ENCODE measurements at regions not wholly inside any gene's neighbourhood (a gene's known extent, or its start where the extent isn't known, plus 50 kb on each side); places are given as distances from the start of the nearest gene placed in this dataset.

- TF ChIP-seq KLF16 (tag by site-specific recombination; IDR thresholded peaks at IDR 0.05) = no peak
- no peak for TF ChIP-seq ZNF571 (tag by site-specific recombination; IDR thresholded peaks at IDR 0.05)
- no peak for TF ChIP-seq ZFP69B (tag by site-specific recombination; IDR thresholded peaks at IDR 0.05)
- TF ChIP-seq, protein P1, sequence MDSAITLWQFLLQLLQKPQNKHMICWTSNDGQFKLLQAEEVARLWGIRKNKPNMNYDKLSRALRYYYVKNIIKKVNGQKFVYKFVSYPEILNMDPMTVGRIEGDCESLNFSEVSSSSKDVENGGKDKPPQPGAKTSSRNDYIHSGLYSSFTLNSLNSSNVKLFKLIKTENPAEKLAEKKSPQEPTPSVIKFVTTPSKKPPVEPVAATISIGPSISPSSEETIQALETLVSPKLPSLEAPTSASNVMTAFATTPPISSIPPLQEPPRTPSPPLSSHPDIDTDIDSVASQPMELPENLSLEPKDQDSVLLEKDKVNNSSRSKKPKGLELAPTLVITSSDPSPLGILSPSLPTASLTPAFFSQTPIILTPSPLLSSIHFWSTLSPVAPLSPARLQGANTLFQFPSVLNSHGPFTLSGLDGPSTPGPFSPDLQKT (IDR thresholded peaks at IDR 0.05; ENCODE audit: borderline replicate concordance, low read depth, low read length) = no peak
- TF ChIP-seq ZNF670 (tag by site-specific recombination; IDR thresholded peaks at IDR 0.05; ENCODE audit: low read depth) = no peak
- TF ChIP-seq ZNF664 (tag by site-specific recombination; IDR thresholded peaks at IDR 0.05) = peak; percentile 43; the same call in 1 of the 2 replicates
- TF ChIP-seq ZNF37A (tag by site-specific recombination; IDR thresholded peaks at IDR 0.05) = no peak
- TF ChIP-seq ZNF16 (tag by site-specific recombination; IDR thresholded peaks at IDR 0.05; ENCODE audit: low read depth) = no peak
- TF ChIP-seq ZNF391 (tag by site-specific recombination; IDR thresholded peaks at IDR 0.05; ENCODE audit: borderline replicate concordance, low read depth) = no peak
- TF ChIP-seq ZNF350 (tag by site-specific recombination; IDR thresholded peaks at IDR 0.05) = no peak
- no peak for TF ChIP-seq KLF1 (tag by site-specific recombination; IDR thresholded peaks at IDR 0.05)
- no peak for TF ChIP-seq ZNF473 (tag by site-specific recombination; IDR thresholded peaks at IDR 0.05)
- TF ChIP-seq ZSCAN16 (tag by site-specific recombination; IDR thresholded peaks at IDR 0.05) = peak; percentile 71; the same call in 1 of the 2 replicates
- no peak for TF ChIP-seq ZNF544 (tag by site-specific recombination; IDR thresholded peaks at IDR 0.05)
- 0 out of 2 replicates have a peak, but pooled peaks have one; percentile 12 for TF ChIP-seq SCRT1 (tag by site-specific recombination; IDR thresholded peaks at IDR 0.05; ENCODE audit: borderline replicate concordance)
- TF ChIP-seq ZNF600 (tag by site-specific recombination; IDR thresholded peaks at IDR 0.05) = no peak
- no peak for TF ChIP-seq ZNF791 (tag by site-specific recombination; IDR thresholded peaks at IDR 0.05)
- no peak for TF ChIP-seq ZNF140 (tag by site-specific recombination; IDR thresholded peaks at IDR 0.05)
- no peak for TF ChIP-seq ZNF707 (tag by site-specific recombination; IDR thresholded peaks at IDR 0.05)
- TF ChIP-seq ZSCAN30 (tag by site-specific recombination; IDR thresholded peaks at IDR 0.05) = no peak
Measured at GRCh38 chr5:38789777-38790176, 56.0 kb upstream of the OSMR start (continued).

- ChIA-PET CTCF (no interaction called here), POLR2A (no interaction called here)
- Histone ChIP-seq H3K27ac (ENCODE audit: extremely low read depth, low read depth, low read length) (no peak overlapping the region), H3K36me3 (ENCODE audit: control insufficient read depth in 2 of 2, insufficient read depth in 1 of 2, low read length in 2 of 2) (no peaks in the 10 kb centered on the region), H3K4me3 (ENCODE audit: low read depth, low read length) (no peak overlapping the region), H3K9me3 (ENCODE audit: control insufficient read depth, insufficient read depth, low read depth, low read length) (no peaks in the 10 kb centered on the region), H3K4me1 (ENCODE audit: control insufficient read depth, insufficient read depth, low read length) (peaks cover 8% of the 10 kb centered on the region; the same call in 1 of the 2 replicates)
- TF ChIP-seq ZNF501 (tag by site-specific recombination; IDR thresholded peaks at IDR 0.05) (no peak), ZNF488 (tag by site-specific recombination; IDR thresholded peaks at IDR 0.05) (no peak), ZBTB7A (tag by site-specific recombination; IDR thresholded peaks at IDR 0.05; ENCODE audit: low read depth) (no peak), INSM2 (tag by site-specific recombination; IDR thresholded peaks at IDR 0.05) (no peak), CTCF (tag by site-specific recombination; IDR thresholded peaks at IDR 0.05) (no peak), ZBTB21 (tag by site-specific recombination; IDR thresholded peaks at IDR 0.05) (no peak), ZFP37 (tag by site-specific recombination; IDR thresholded peaks at IDR 0.05) (no peak), ZNF274 (IDR thresholded peaks at IDR 0.05; ENCODE audit: low read length) (no peak), ZNF274 (tag by site-specific recombination; IDR thresholded peaks at IDR 0.05; ENCODE audit: borderline replicate concordance) (no peak)
Measured at GRCh38 chr5:38790268-38790667, 55.5 kb upstream of the OSMR start.
